ENCODE measurements at regions not wholly inside any gene's neighbourhood (a gene's known extent, or its start where the extent isn't known, plus 50 kb on each side); places are given as distances from the start of the nearest gene placed in this dataset.

DNA sequence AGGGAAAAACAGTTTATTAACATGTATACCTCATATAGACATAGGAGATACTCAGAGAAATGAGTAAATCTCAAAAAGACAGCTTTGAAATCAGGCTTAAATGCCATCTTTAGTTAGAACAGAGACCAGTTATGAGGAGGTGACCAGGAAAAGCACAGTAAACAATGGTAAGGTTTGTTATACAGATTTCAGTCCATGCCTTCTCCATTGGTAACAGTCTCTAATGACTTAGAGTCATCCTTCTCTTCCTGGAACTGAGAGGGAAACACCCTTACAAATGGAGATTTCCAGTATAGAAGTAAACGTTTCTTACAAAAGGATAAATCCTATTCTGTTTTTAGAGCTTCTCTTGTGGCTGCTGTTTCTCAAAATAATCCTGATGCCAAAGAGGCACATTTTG lies 476.3 kb upstream of the NAALADL2 start:
- WGBS (ENCODE audit: low lambda C conversion rate) = 46% methylated on average over 1 of the region's 1 CpG
- H3K36me3 ChIP-seq (replicated peaks in 1 of 2; ENCODE audit: control insufficient read depth in 1 of 2, insufficient read depth in 2 of 2, low read length in 1 of 2) = no peaks in the 10 kb centered on the region

DNA sequence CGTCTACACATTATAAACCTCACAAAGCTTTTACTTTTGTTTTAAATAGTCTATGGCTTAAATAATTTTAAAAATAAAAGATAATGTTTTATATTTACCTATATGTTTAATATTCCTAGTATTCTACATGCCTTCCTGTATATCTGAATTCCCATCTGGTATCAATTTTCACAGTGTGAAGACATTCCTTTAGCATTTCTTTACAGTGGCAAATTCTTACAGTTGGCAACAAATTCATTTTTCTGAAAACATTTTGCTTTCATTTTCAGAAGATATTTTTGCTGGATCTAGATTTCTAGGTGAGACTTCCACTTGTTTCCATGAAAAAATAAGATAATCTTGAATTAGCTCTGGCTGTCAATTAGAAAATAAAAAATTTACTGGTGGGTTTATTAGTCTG lies 471.4 kb upstream of the NAALADL2 start:
- Histone ChIP-seq H3K4me3 (ENCODE audit: low read depth in 2 of 2, low read length in 1 of 2) (no peak overlapping the region), H2AFZ (ENCODE audit: low read depth) (no peak overlapping the region), H3K4me2 (no peak overlapping the region), H3K79me2 (ENCODE audit: insufficient read depth) (no peaks in the 10 kb centered on the region), H3K9ac (no peak overlapping the region), H3K27ac (ENCODE audit: low read depth in 2 of 2, low read length in 1 of 2) (no peak overlapping the region), H3K27me3 (ENCODE audit: insufficient read depth) (no peaks in the 10 kb centered on the region), H3K4me1 (ENCODE audit: control insufficient read depth in 1 of 2, insufficient read depth in 2 of 2, low read depth in 1 of 2, low read length in 1 of 2) (no peaks in the 10 kb centered on the region), H3K9me3 (peaks cover 3% of the 10 kb centered on the region; the same call in 1 of the 2 replicates), H3F3A (replicated peaks; ENCODE audit: insufficient read depth) (no peaks in the 10 kb centered on the region), H4K20me1 (ENCODE audit: insufficient read depth) (no peaks in the 10 kb centered on the region), H3K9me2 (no peaks in the 10 kb centered on the region), H3K36me3 (replicated peaks in 1 of 2; ENCODE audit: control insufficient read depth in 1 of 2, insufficient read depth in 2 of 2, low read length in 1 of 2) (no peaks in the 10 kb centered on the region)
- ChIA-PET CTCF (no interaction called here), POLR2A (no interaction called here)
- TF ChIP-seq JUND (IDR thresholded peaks at IDR 0.05) = no peak
- WGBS (ENCODE audit: low lambda C conversion rate) = 85% methylated on average over 1 of the region's 1 CpG
- DNase-seq = no peak

More for the DNA sequence above, 476.3 kb upstream of the NAALADL2 start:
- Histone ChIP-seq H3K9me3 (peaks cover 3% of the 10 kb centered on the region; the same call in 1 of the 2 replicates), H3K9ac (no peak overlapping the region), H3K27ac (ENCODE audit: low read depth in 2 of 2, low read length in 1 of 2) (no peak overlapping the region), H3K4me3 (ENCODE audit: low read depth in 2 of 2, low read length in 1 of 2) (no peak overlapping the region), H3K4me1 (ENCODE audit: control insufficient read depth in 1 of 2, insufficient read depth in 2 of 2, low read depth in 1 of 2, low read length in 1 of 2) (no peaks in the 10 kb centered on the region), H3K27me3 (ENCODE audit: insufficient read depth) (no peaks in the 10 kb centered on the region), H3K9me2 (no peaks in the 10 kb centered on the region), H4K20me1 (ENCODE audit: insufficient read depth) (no peaks in the 10 kb centered on the region), H2AFZ (ENCODE audit: low read depth) (no peak overlapping the region), H3F3A (replicated peaks; ENCODE audit: insufficient read depth) (no peaks in the 10 kb centered on the region), H3K79me2 (ENCODE audit: insufficient read depth) (no peaks in the 10 kb centered on the region), H3K4me2 (no peak overlapping the region)
- ChIA-PET CTCF (no interaction called here), POLR2A (no interaction called here)
- DNase-seq = no peak
- TF ChIP-seq, protein P1, sequence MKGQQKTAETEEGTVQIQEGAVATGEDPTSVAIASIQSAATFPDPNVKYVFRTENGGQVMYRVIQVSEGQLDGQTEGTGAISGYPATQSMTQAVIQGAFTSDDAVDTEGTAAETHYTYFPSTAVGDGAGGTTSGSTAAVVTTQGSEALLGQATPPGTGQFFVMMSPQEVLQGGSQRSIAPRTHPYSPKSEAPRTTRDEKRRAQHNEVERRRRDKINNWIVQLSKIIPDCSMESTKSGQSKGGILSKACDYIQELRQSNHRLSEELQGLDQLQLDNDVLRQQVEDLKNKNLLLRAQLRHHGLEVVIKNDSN (IDR thresholded peaks at IDR 0.05; ENCODE audit: borderline replicate concordance, low read depth) = no peak
- no peak for TF ChIP-seq POLR2AphosphoS5 (IDR thresholded peaks at IDR 0.05; ENCODE audit: low read depth, low read length)

GRCh38 chr3:174397848-174398247 lies 461.3 kb upstream of the NAALADL2 start:
- H3K27me3 ChIP-seq (ENCODE audit: insufficient read depth) = no peaks in the 10 kb centered on the region
- H4K20me1 ChIP-seq (ENCODE audit: insufficient read depth) = no peaks in the 10 kb centered on the region
- POLR2A ChIA-PET = no interaction called here
- H3K36me3 ChIP-seq (replicated peaks in 1 of 2; ENCODE audit: control insufficient read depth in 1 of 2, insufficient read depth in 2 of 2, low read length in 1 of 2) = no peaks in the 10 kb centered on the region
- no peak overlapping the region for H2AFZ ChIP-seq (ENCODE audit: low read depth)
- no peaks in the 10 kb centered on the region for H3F3A ChIP-seq (replicated peaks; ENCODE audit: insufficient read depth)
- no peaks in the 10 kb centered on the region for H3K9me3 ChIP-seq
- CTCF ChIA-PET = interaction anchor here (1.0 to 1.3 kb wide), 2 partner anchors 11 to 76 kb away, joined by 3 to 4 read pairs; no protein-coding TSS in a partner anchor
- no peaks in the 10 kb centered on the region for H3K4me1 ChIP-seq (ENCODE audit: control insufficient read depth in 1 of 2, insufficient read depth in 2 of 2, low read depth in 1 of 2, low read length in 1 of 2)
- no peak for TF ChIP-seq YY1 (IDR thresholded peaks at IDR 0.05; ENCODE audit: low read depth)
- TF ChIP-seq EZH2phosphoT487 (IDR thresholded peaks at IDR 0.05; ENCODE audit: borderline replicate concordance, low read depth) = no peak
- TF ChIP-seq, protein P2, sequence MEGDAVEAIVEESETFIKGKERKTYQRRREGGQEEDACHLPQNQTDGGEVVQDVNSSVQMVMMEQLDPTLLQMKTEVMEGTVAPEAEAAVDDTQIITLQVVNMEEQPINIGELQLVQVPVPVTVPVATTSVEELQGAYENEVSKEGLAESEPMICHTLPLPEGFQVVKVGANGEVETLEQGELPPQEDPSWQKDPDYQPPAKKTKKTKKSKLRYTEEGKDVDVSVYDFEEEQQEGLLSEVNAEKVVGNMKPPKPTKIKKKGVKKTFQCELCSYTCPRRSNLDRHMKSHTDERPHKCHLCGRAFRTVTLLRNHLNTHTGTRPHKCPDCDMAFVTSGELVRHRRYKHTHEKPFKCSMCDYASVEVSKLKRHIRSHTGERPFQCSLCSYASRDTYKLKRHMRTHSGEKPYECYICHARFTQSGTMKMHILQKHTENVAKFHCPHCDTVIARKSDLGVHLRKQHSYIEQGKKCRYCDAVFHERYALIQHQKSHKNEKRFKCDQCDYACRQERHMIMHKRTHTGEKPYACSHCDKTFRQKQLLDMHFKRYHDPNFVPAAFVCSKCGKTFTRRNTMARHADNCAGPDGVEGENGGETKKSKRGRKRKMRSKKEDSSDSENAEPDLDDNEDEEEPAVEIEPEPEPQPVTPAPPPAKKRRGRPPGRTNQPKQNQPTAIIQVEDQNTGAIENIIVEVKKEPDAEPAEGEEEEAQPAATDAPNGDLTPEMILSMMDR (IDR thresholded peaks at IDR 0.05) = peak; percentile 55
- TF ChIP-seq, protein P3, sequence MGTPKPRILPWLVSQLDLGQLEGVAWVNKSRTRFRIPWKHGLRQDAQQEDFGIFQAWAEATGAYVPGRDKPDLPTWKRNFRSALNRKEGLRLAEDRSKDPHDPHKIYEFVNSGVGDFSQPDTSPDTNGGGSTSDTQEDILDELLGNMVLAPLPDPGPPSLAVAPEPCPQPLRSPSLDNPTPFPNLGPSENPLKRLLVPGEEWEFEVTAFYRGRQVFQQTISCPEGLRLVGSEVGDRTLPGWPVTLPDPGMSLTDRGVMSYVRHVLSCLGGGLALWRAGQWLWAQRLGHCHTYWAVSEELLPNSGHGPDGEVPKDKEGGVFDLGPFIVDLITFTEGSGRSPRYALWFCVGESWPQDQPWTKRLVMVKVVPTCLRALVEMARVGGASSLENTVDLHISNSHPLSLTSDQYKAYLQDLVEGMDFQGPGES (IDR thresholded peaks at IDR 0.05; ENCODE audit: low read depth, low read length) = no peak
- TF ChIP-seq, protein P4, sequence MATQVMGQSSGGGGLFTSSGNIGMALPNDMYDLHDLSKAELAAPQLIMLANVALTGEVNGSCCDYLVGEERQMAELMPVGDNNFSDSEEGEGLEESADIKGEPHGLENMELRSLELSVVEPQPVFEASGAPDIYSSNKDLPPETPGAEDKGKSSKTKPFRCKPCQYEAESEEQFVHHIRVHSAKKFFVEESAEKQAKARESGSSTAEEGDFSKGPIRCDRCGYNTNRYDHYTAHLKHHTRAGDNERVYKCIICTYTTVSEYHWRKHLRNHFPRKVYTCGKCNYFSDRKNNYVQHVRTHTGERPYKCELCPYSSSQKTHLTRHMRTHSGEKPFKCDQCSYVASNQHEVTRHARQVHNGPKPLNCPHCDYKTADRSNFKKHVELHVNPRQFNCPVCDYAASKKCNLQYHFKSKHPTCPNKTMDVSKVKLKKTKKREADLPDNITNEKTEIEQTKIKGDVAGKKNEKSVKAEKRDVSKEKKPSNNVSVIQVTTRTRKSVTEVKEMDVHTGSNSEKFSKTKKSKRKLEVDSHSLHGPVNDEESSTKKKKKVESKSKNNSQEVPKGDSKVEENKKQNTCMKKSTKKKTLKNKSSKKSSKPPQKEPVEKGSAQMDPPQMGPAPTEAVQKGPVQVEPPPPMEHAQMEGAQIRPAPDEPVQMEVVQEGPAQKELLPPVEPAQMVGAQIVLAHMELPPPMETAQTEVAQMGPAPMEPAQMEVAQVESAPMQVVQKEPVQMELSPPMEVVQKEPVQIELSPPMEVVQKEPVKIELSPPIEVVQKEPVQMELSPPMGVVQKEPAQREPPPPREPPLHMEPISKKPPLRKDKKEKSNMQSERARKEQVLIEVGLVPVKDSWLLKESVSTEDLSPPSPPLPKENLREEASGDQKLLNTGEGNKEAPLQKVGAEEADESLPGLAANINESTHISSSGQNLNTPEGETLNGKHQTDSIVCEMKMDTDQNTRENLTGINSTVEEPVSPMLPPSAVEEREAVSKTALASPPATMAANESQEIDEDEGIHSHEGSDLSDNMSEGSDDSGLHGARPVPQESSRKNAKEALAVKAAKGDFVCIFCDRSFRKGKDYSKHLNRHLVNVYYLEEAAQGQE (IDR thresholded peaks at IDR 0.05; ENCODE audit: low read depth, low read length) = no peak
- no peak for TF ChIP-seq ELF1 (IDR thresholded peaks at IDR 0.05)
- TF ChIP-seq JUND (IDR thresholded peaks at IDR 0.05) = no peak
- peak; percentile 67 for TF ChIP-seq RAD21 (IDR thresholded peaks at IDR 0.05; ENCODE audit: low read length)
- TF ChIP-seq SMC3 (IDR thresholded peaks at IDR 0.05; ENCODE audit: low read depth, low read length) = peak; percentile 48
- no peak for TF ChIP-seq MEF2A (IDR thresholded peaks at IDR 0.05; ENCODE audit: borderline replicate concordance, low read depth)
- H3K4me3 ChIP-seq (ENCODE audit: low read depth in 2 of 2, low read length in 1 of 2) = no peak overlapping the region
- no peak overlapping the region for H3K9ac ChIP-seq
- no peak for DNase-seq
- H3K79me2 ChIP-seq (ENCODE audit: insufficient read depth) = no peaks in the 10 kb centered on the region
- no peaks in the 10 kb centered on the region for H3K9me2 ChIP-seq
- no peak overlapping the region for H3K4me2 ChIP-seq
- no peak overlapping the region for H3K27ac ChIP-seq (ENCODE audit: low read depth in 2 of 2, low read length in 1 of 2)
